ENCODE measurements at regions not wholly inside any gene's neighbourhood (a gene's known extent, or its start where the extent isn't known, plus 50 kb on each side); places are given as distances from the start of the nearest gene placed in this dataset.

GRCh38 chr6:4439159-4439558 lies 303.8 kb upstream of the ECI2 start:
- Histone ChIP-seq H2BK120ac (ENCODE audit: low read depth, low read length) (no peak overlapping the region), H4K8ac (ENCODE audit: low read depth, low read length) (no peak overlapping the region), H3K79me1 (ENCODE audit: low read depth, low read length) (no peaks in the 10 kb centered on the region), H3K4me1 (ENCODE audit: control insufficient read depth in 2 of 2, insufficient read depth in 1 of 2, low read depth in 1 of 2, low read length in 2 of 2) (no peaks in the 10 kb centered on the region), H3K9ac (ENCODE audit: low read depth, low read length, poor library complexity) (no peak overlapping the region), H3K4me2 (ENCODE audit: insufficient read depth, low read length, poor library complexity, severe bottlenecking) (no peak overlapping the region), H3K14ac (ENCODE audit: low read length) (no peak overlapping the region), H3K4ac (ENCODE audit: low read length) (no peak overlapping the region), H3K9me3 (replicated peaks in 1 of 2; ENCODE audit: control insufficient read depth in 2 of 2, insufficient read depth in 1 of 2, low read depth in 1 of 2, low read length in 2 of 2) (no peaks in the 10 kb centered on the region), H2AK5ac (ENCODE audit: low read depth, low read length) (no peak overlapping the region), H3K23ac (ENCODE audit: low read depth, low read length, poor library complexity) (no peak overlapping the region), H2BK15ac (ENCODE audit: low read length) (no peak overlapping the region), H4K91ac (ENCODE audit: low read depth, low read length, poor library complexity) (no peak overlapping the region), H2BK5ac (ENCODE audit: low read length) (no peak overlapping the region), H3K4me3 (ENCODE audit: low read length in 2 of 2) (no peak overlapping the region), H3K18ac (ENCODE audit: low read length) (no peak overlapping the region), H3K36me3 (replicated peaks in 1 of 2; ENCODE audit: control insufficient read depth in 2 of 2, insufficient read depth in 2 of 2, low read length in 2 of 2) (no peaks in the 10 kb centered on the region), H2BK12ac (ENCODE audit: low read length) (no peak overlapping the region), H2AFZ (ENCODE audit: low read length) (no peak overlapping the region), H3K27ac (replicated peaks; ENCODE audit: low read length) (no peak overlapping the region), H3K27me3 (ENCODE audit: control insufficient read depth in 3 of 3, insufficient read depth in 3 of 3, low read depth in 1 of 3, low read length in 3 of 3) (no peaks in the 10 kb centered on the region)
- no CpG with 5 or more reads among the region's 2 CpGs for WGBS, 2 donors (ENCODE audit: extremely low coverage in 2 of 2, insufficient read length in 2 of 2, insufficient replicate concordance in 1 of 2)
- DNase-seq (ENCODE audit: low spot score) = no peak

GRCh38 chr6:4437342-4437741 lies 302.0 kb upstream of the ECI2 start:
- Histone ChIP-seq H2BK15ac (ENCODE audit: low read length) (no peak overlapping the region), H3K14ac (ENCODE audit: low read length) (no peak overlapping the region), H3K4me2 (ENCODE audit: insufficient read depth, low read length, poor library complexity, severe bottlenecking) (no peak overlapping the region), H3K9ac (ENCODE audit: low read depth, low read length, poor library complexity) (no peak overlapping the region), H3K4me1 (ENCODE audit: control insufficient read depth in 2 of 2, insufficient read depth in 1 of 2, low read depth in 1 of 2, low read length in 2 of 2) (no peaks in the 10 kb centered on the region), H3K23ac (ENCODE audit: low read depth, low read length, poor library complexity) (no peak overlapping the region), H3K79me1 (ENCODE audit: low read depth, low read length) (no peaks in the 10 kb centered on the region), H2BK5ac (ENCODE audit: low read length) (no peak overlapping the region), H3K4me3 (ENCODE audit: low read length in 2 of 2) (no peak overlapping the region), H3K4ac (ENCODE audit: low read length) (no peak overlapping the region), H4K8ac (ENCODE audit: low read depth, low read length) (no peak overlapping the region), H2BK12ac (ENCODE audit: low read length) (no peak overlapping the region), H3K36me3 (replicated peaks in 1 of 2; ENCODE audit: control insufficient read depth in 2 of 2, insufficient read depth in 2 of 2, low read length in 2 of 2) (no peaks in the 10 kb centered on the region), H3K18ac (ENCODE audit: low read length) (no peak overlapping the region), H3K27ac (replicated peaks; ENCODE audit: low read length) (no peak overlapping the region), H2AK5ac (ENCODE audit: low read depth, low read length) (no peak overlapping the region), H3K9me3 (replicated peaks in 1 of 2; ENCODE audit: control insufficient read depth in 2 of 2, insufficient read depth in 1 of 2, low read depth in 1 of 2, low read length in 2 of 2) (no peaks in the 10 kb centered on the region), H4K91ac (ENCODE audit: low read depth, low read length, poor library complexity) (no peak overlapping the region), H2BK120ac (ENCODE audit: low read depth, low read length) (no peak overlapping the region), H2AFZ (ENCODE audit: low read length) (no peak overlapping the region), H3K27me3 (ENCODE audit: control insufficient read depth in 3 of 3, insufficient read depth in 3 of 3, low read depth in 1 of 3, low read length in 3 of 3) (no peaks in the 10 kb centered on the region)
- WGBS, 2 donors (ENCODE audit: extremely low coverage in 2 of 2, insufficient read length in 2 of 2, insufficient replicate concordance in 1 of 2) = no CpG with 5 or more reads among the region's 1 CpG
- no peak for DNase-seq (ENCODE audit: low spot score)

GRCh38 chr6:4435981-4436445 lies 300.6 kb upstream of the ECI2 start:
- no peak overlapping the region for H2AFZ ChIP-seq (ENCODE audit: low read length)
- H3K4me2 ChIP-seq (ENCODE audit: insufficient read depth, low read length, poor library complexity, severe bottlenecking) = no peak overlapping the region
- no peaks in the 10 kb centered on the region for H3K79me1 ChIP-seq (ENCODE audit: low read depth, low read length)
- H3K4me1 ChIP-seq (ENCODE audit: control insufficient read depth in 2 of 2, insufficient read depth in 1 of 2, low read depth in 1 of 2, low read length in 2 of 2) = no peaks in the 10 kb centered on the region
- no peak for DNase-seq (ENCODE audit: low spot score)
- H3K36me3 ChIP-seq (replicated peaks in 1 of 2; ENCODE audit: control insufficient read depth in 2 of 2, insufficient read depth in 2 of 2, low read length in 2 of 2) = no peaks in the 10 kb centered on the region
- no CpG with 5 or more reads among the region's 2 CpGs for WGBS, 2 donors (ENCODE audit: extremely low coverage in 2 of 2, insufficient read length in 2 of 2, insufficient replicate concordance in 1 of 2)
- no peak overlapping the region for H3K14ac ChIP-seq (ENCODE audit: low read length)
- H3K27ac ChIP-seq (replicated peaks; ENCODE audit: low read length) = no peak overlapping the region
- no peaks in the 10 kb centered on the region for H3K27me3 ChIP-seq (ENCODE audit: control insufficient read depth in 3 of 3, insufficient read depth in 3 of 3, low read depth in 1 of 3, low read length in 3 of 3)
- no peak overlapping the region for H4K91ac ChIP-seq (ENCODE audit: low read depth, low read length, poor library complexity)
- H2BK12ac ChIP-seq (ENCODE audit: low read length) = no peak overlapping the region
- H3K9ac ChIP-seq (ENCODE audit: low read depth, low read length, poor library complexity) = no peak overlapping the region
- H2BK15ac ChIP-seq (ENCODE audit: low read length) = no peak overlapping the region
- no peaks in the 10 kb centered on the region for H3K9me3 ChIP-seq (replicated peaks in 1 of 2; ENCODE audit: control insufficient read depth in 2 of 2, insufficient read depth in 1 of 2, low read depth in 1 of 2, low read length in 2 of 2)
- no peak overlapping the region for H2BK5ac ChIP-seq (ENCODE audit: low read length)
- H3K18ac ChIP-seq (ENCODE audit: low read length) = no peak overlapping the region
- no peak overlapping the region for H3K23ac ChIP-seq (ENCODE audit: low read depth, low read length, poor library complexity)
- no peak overlapping the region for H3K4me3 ChIP-seq (ENCODE audit: low read length in 2 of 2)
- H4K8ac ChIP-seq (ENCODE audit: low read depth, low read length) = no peak overlapping the region
- no peak overlapping the region for H3K4ac ChIP-seq (ENCODE audit: low read length)
- H2AK5ac ChIP-seq (ENCODE audit: low read depth, low read length) = no peak overlapping the region
- H2BK120ac ChIP-seq (ENCODE audit: low read depth, low read length) = no peak overlapping the region

GRCh38 chr6:4434655-4435054 lies 299.3 kb upstream of the ECI2 start:
- no peak overlapping the region for H3K23ac ChIP-seq (ENCODE audit: low read depth, low read length, poor library complexity)
- no peak overlapping the region for H3K14ac ChIP-seq (ENCODE audit: low read length)
- H3K79me1 ChIP-seq (ENCODE audit: low read depth, low read length) = no peaks in the 10 kb centered on the region
- H3K27me3 ChIP-seq (ENCODE audit: control insufficient read depth in 3 of 3, insufficient read depth in 3 of 3, low read depth in 1 of 3, low read length in 3 of 3) = no peaks in the 10 kb centered on the region
- H2BK15ac ChIP-seq (ENCODE audit: low read length) = no peak overlapping the region
- H3K4me1 ChIP-seq (ENCODE audit: control insufficient read depth in 2 of 2, insufficient read depth in 1 of 2, low read depth in 1 of 2, low read length in 2 of 2) = no peaks in the 10 kb centered on the region
- H3K4me3 ChIP-seq (ENCODE audit: low read length in 2 of 2) = no peak overlapping the region
- H3K36me3 ChIP-seq (replicated peaks in 1 of 2; ENCODE audit: control insufficient read depth in 2 of 2, insufficient read depth in 2 of 2, low read length in 2 of 2) = no peaks in the 10 kb centered on the region
- DNase-seq (ENCODE audit: low spot score) = no peak
- H4K91ac ChIP-seq (ENCODE audit: low read depth, low read length, poor library complexity) = no peak overlapping the region
- no peak overlapping the region for H2AK5ac ChIP-seq (ENCODE audit: low read depth, low read length)
- no peak overlapping the region for H2BK5ac ChIP-seq (ENCODE audit: low read length)
- no peak overlapping the region for H3K4ac ChIP-seq (ENCODE audit: low read length)
- no peak overlapping the region for H2AFZ ChIP-seq (ENCODE audit: low read length)
- H3K18ac ChIP-seq (ENCODE audit: low read length) = no peak overlapping the region
- H3K4me2 ChIP-seq (ENCODE audit: insufficient read depth, low read length, poor library complexity, severe bottlenecking) = no peak overlapping the region
- no peak overlapping the region for H2BK12ac ChIP-seq (ENCODE audit: low read length)
- no peak overlapping the region for H3K9ac ChIP-seq (ENCODE audit: low read depth, low read length, poor library complexity)
- peaks cover 0 to 2% of the 10 kb centered on the region in 2 donors for H3K9me3 ChIP-seq (replicated peaks in 1 of 2; ENCODE audit: control insufficient read depth in 2 of 2, insufficient read depth in 1 of 2, low read depth in 1 of 2, low read length in 2 of 2)
- no CpG with 5 or more reads among the region's 4 CpGs for WGBS, 2 donors (ENCODE audit: extremely low coverage in 2 of 2, insufficient read length in 2 of 2, insufficient replicate concordance in 1 of 2)
- no peak overlapping the region for H2BK120ac ChIP-seq (ENCODE audit: low read depth, low read length)
- H3K27ac ChIP-seq (replicated peaks; ENCODE audit: low read length) = no peak overlapping the region
- H4K8ac ChIP-seq (ENCODE audit: low read depth, low read length) = no peak overlapping the region

Measured in neuronal stem cell (in vitro differentiated cells).